ENCODE measurements at regions not wholly inside any gene's neighbourhood (a gene's known extent, or its start where the extent isn't known, plus 50 kb on each side); places are given as distances from the start of the nearest gene placed in this dataset.

DNA sequence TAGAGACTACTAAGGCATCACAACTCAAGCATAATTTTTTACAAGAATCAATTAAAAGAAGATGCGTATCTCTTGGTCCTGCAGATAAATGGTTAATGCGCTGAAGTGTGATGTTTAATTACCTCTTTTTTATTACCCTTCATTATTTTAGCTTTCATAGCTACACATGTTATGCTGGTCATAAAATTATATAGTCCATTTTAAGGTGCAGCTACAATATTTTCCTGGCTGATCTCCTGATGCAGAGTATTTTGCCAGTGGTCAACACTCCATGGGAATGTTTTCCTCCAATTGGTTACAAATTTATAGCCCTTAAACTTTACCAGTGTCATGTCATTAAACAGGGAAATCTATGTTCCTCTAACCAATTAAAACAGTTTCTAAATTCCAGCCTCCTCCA is 1617.2 kb downstream of the PCDH7 start:
- H3K4me3 Mint-ChIP-seq (ENCODE audit: unreplicated experiment), result no peak overlapping the region
- Histone ChIP-seq H3K27me3 (replicated peaks; ENCODE audit: control insufficient read depth, insufficient read depth, low read length) (no peaks in the 10 kb centered on the region), H3K4me3 (ENCODE audit: low read depth, low read length) (no peak overlapping the region), H3K4me1 (no peaks in the 10 kb centered on the region), H3K9me3 (no peaks in the 10 kb centered on the region), H3K36me3 (ENCODE audit: control insufficient read depth, insufficient read depth, low read length) (no peaks in the 10 kb centered on the region)
- POLR2A ChIA-PET, result no interaction called here
- intact Hi-C loops (cut with micrococcal nuclease; ENCODE audit: unreplicated experiment), result no loop called here
- H3K27me3 Mint-ChIP-seq (ENCODE audit: insufficient read depth, unreplicated experiment), result no peaks in the 10 kb centered on the region
- TF ChIP-seq, protein P1, sequence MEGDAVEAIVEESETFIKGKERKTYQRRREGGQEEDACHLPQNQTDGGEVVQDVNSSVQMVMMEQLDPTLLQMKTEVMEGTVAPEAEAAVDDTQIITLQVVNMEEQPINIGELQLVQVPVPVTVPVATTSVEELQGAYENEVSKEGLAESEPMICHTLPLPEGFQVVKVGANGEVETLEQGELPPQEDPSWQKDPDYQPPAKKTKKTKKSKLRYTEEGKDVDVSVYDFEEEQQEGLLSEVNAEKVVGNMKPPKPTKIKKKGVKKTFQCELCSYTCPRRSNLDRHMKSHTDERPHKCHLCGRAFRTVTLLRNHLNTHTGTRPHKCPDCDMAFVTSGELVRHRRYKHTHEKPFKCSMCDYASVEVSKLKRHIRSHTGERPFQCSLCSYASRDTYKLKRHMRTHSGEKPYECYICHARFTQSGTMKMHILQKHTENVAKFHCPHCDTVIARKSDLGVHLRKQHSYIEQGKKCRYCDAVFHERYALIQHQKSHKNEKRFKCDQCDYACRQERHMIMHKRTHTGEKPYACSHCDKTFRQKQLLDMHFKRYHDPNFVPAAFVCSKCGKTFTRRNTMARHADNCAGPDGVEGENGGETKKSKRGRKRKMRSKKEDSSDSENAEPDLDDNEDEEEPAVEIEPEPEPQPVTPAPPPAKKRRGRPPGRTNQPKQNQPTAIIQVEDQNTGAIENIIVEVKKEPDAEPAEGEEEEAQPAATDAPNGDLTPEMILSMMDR (IDR thresholded peaks at IDR 0.05; ENCODE audit: insufficient read depth in 1 of 2, low read depth in 1 of 2, low read length in 1 of 2, severe bottlenecking in 1 of 2, unreplicated experiment in 1 of 2), result no peak
- H3K9me3 Mint-ChIP-seq (ENCODE audit: unreplicated experiment), result no peaks in the 10 kb centered on the region
- no peaks in the 10 kb centered on the region for H3K4me1 Mint-ChIP-seq (ENCODE audit: low read depth, unreplicated experiment)
- no peaks in the 10 kb centered on the region for H3K36me3 Mint-ChIP-seq (ENCODE audit: insufficient read depth, unreplicated experiment)
- CTCF ChIA-PET, result no interaction called here
- no peak overlapping the region for H3K27ac Mint-ChIP-seq (ENCODE audit: unreplicated experiment)
- DNase-seq, result no peak
- no TSS peak for BruUV-seq (replicated peaks)

DNA sequence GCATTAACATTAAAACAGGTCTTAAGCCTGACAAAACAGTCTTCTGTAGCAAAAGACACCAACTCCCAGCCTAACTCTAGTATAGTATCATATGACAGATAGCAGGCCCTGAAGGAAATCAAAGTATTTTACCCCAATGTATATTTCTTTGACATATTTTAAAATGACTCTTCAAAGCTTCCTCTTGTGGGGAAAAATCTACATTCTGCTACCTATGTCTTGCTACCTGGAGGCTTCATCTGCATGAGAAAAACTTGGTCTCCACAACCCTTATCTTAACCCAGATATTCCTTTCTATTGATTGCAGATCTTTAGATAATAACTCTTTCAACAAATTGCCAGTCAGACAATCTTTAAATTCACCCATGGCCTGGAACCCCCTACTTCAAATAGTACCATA is 1620.4 kb downstream of the PCDH7 start:
- no peak for DNase-seq

DNA sequence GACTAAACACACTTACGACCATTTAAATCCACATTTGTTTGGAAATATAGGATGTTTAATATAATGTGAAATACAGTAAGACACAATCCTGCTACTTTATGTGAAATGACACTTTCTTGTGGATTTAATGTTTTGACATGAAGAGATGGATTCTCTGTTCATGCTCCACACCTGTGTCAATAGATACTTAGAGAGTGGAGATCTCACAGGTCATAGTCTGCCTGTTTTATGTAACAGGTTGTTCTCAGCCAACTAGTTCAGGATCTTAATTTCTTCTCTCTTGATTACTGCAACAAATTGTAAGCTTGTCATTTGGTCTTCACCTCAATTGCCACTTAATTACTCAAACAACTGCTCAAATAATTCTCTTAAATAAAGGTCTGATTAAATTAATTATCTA is 1621.2 kb downstream of the PCDH7 start:
- Histone ChIP-seq H3K36me3 (ENCODE audit: control insufficient read depth, insufficient read depth, low read length) (no peaks in the 10 kb centered on the region), H3K4me3 (ENCODE audit: low read depth, low read length) (no peak overlapping the region), H3K9me3 (no peaks in the 10 kb centered on the region), H3K27me3 (replicated peaks; ENCODE audit: control insufficient read depth, insufficient read depth, low read length) (no peaks in the 10 kb centered on the region), H3K4me1 (no peaks in the 10 kb centered on the region)
- no peak overlapping the region for H3K27ac Mint-ChIP-seq (ENCODE audit: unreplicated experiment)
- no peaks in the 10 kb centered on the region for H3K36me3 Mint-ChIP-seq (ENCODE audit: insufficient read depth, unreplicated experiment)
- POLR2A ChIA-PET, result no interaction called here
- CTCF ChIA-PET, result no interaction called here
- H3K27me3 Mint-ChIP-seq (ENCODE audit: insufficient read depth, unreplicated experiment), result no peaks in the 10 kb centered on the region
- no peaks in the 10 kb centered on the region for H3K4me1 Mint-ChIP-seq (ENCODE audit: low read depth, unreplicated experiment)
- TF ChIP-seq, protein P1 (IDR thresholded peaks at IDR 0.05; ENCODE audit: insufficient read depth in 1 of 2, low read depth in 1 of 2, low read length in 1 of 2, severe bottlenecking in 1 of 2, unreplicated experiment in 1 of 2), result no peak
- H3K9me3 Mint-ChIP-seq (ENCODE audit: unreplicated experiment), result no peaks in the 10 kb centered on the region
- no TSS peak for BruUV-seq (replicated peaks)
- intact Hi-C loops (cut with micrococcal nuclease; ENCODE audit: unreplicated experiment), result no loop called here
- no peak for DNase-seq
- H3K4me3 Mint-ChIP-seq (ENCODE audit: unreplicated experiment), result no peak overlapping the region

More for the DNA sequence above, 1620.4 kb downstream of the PCDH7 start:
- BruUV-seq (replicated peaks), result no TSS peak
- H3K4me3 ChIP-seq (ENCODE audit: low read depth, low read length), result no peak overlapping the region
- no peaks in the 10 kb centered on the region for H3K27me3 ChIP-seq (replicated peaks; ENCODE audit: control insufficient read depth, insufficient read depth, low read length)
- H3K36me3 ChIP-seq (ENCODE audit: control insufficient read depth, insufficient read depth, low read length), result no peaks in the 10 kb centered on the region
- ChIA-PET CTCF (no interaction called here), POLR2A (no interaction called here)
- no peaks in the 10 kb centered on the region for H3K27me3 Mint-ChIP-seq (ENCODE audit: insufficient read depth, unreplicated experiment)
- H3K4me1 Mint-ChIP-seq (ENCODE audit: low read depth, unreplicated experiment), result no peaks in the 10 kb centered on the region
- intact Hi-C loops (cut with micrococcal nuclease; ENCODE audit: unreplicated experiment), result no loop called here
- no peaks in the 10 kb centered on the region for H3K36me3 Mint-ChIP-seq (ENCODE audit: insufficient read depth, unreplicated experiment)
- H3K9me3 ChIP-seq, result no peaks in the 10 kb centered on the region
- H3K9me3 Mint-ChIP-seq (ENCODE audit: unreplicated experiment), result no peaks in the 10 kb centered on the region
- TF ChIP-seq, protein P1 (IDR thresholded peaks at IDR 0.05; ENCODE audit: insufficient read depth in 1 of 2, low read depth in 1 of 2, low read length in 1 of 2, severe bottlenecking in 1 of 2, unreplicated experiment in 1 of 2), result no peak
- no peak overlapping the region for H3K4me3 Mint-ChIP-seq (ENCODE audit: unreplicated experiment)
- H3K4me1 ChIP-seq, result no peaks in the 10 kb centered on the region
- no peak overlapping the region for H3K27ac Mint-ChIP-seq (ENCODE audit: unreplicated experiment)

Data from Caco-2 (cell line).